ENCODE measurements at regions not wholly inside any gene's neighbourhood (a gene's known extent, or its start where the extent isn't known, plus 50 kb on each side); places are given as distances from the start of the nearest gene placed in this dataset.

DNA sequence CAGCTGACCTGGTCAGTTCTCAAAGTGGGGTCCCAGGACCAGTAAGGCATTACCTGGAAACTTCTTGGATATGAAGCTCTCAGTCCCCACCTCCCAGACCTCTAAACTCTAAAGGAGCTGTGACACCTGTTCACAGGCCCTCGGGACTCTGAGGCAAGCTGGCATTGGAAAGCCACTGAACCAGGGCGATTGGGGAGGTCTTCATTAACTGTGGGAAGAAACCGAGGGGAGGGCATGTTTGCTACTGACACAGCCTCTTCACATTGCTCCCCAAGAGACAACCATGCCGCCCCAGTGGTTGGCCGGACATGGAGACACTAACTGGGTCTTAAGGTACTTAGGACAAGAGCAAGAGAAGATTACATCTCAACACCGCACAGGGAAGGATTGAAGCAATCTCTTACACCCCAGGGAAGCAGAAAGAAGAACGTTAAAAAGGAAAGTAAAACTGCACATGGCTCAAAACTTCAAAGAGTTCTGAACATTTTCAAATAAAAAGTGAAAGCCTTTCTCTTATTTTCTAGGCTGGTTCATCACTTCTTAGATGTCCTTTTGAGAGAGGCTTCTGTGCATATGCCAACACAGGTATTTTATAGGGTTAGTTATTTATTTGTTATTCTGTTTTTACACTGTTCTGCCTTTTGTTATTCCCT lies 210.0 kb upstream of the CST7 start:
- no peak for DNase-seq (ENCODE audit: extremely low read depth, low read depth)
- TF ChIP-seq, protein P1, sequence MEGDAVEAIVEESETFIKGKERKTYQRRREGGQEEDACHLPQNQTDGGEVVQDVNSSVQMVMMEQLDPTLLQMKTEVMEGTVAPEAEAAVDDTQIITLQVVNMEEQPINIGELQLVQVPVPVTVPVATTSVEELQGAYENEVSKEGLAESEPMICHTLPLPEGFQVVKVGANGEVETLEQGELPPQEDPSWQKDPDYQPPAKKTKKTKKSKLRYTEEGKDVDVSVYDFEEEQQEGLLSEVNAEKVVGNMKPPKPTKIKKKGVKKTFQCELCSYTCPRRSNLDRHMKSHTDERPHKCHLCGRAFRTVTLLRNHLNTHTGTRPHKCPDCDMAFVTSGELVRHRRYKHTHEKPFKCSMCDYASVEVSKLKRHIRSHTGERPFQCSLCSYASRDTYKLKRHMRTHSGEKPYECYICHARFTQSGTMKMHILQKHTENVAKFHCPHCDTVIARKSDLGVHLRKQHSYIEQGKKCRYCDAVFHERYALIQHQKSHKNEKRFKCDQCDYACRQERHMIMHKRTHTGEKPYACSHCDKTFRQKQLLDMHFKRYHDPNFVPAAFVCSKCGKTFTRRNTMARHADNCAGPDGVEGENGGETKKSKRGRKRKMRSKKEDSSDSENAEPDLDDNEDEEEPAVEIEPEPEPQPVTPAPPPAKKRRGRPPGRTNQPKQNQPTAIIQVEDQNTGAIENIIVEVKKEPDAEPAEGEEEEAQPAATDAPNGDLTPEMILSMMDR (IDR thresholded peaks at IDR 0.05; ENCODE audit: low read depth, low read length): no peak

DNA sequence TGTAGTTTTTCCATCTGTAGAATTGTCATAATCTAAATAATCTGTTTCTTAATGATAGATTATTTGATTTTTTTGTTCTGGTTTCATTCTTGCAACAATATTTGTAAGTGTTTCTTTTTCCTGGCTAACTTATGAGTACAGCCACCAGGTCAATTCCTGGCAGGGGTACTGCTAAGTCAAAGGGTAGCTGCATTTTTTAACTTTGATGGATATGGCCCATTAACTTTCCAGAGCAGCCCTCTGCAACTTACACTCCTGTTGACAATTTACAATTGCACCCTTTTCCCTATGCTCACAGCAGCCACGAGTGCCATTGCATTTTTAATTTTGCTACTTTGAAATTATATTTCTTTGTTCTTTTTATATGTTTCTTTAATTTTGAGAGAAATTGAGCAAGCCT lies 209.3 kb upstream of the CST7 start:
- DNase-seq (ENCODE audit: extremely low read depth, low read depth): no peak
- TF ChIP-seq, protein P1 (IDR thresholded peaks at IDR 0.05; ENCODE audit: low read depth, low read length): no peak

DNA sequence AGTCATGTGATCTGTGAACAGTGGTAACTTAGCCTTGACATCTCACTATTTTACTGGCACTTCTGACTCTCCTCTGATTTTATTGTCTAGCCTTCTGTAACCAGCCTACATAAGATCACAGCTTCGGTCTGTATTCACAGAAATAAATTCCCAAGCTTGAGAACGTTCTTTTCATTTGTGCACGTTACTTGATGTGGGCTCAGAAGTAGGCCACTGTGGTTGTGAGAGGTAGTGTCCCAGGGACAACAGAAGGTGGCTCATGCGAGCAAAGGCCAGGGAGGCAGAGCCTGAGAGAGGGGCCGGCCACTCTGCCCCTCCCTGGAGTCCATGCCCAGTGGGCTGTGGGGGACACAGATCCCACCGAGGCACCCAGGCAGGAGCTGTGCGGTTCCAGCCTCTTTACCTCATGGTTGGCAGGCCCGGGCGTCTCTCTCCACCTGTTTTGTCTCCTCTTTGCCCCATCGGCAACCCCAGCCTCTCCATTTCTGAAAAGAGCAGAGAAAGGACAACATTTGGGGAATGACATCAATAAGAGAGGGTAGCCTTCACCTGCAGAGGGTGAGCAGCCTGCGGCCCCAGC lies 207.5 kb upstream of the CST7 start:
- TF ChIP-seq, protein P1 (IDR thresholded peaks at IDR 0.05; ENCODE audit: low read depth, low read length): no peak
- DNase-seq (ENCODE audit: extremely low read depth, low read depth): no peak

DNA sequence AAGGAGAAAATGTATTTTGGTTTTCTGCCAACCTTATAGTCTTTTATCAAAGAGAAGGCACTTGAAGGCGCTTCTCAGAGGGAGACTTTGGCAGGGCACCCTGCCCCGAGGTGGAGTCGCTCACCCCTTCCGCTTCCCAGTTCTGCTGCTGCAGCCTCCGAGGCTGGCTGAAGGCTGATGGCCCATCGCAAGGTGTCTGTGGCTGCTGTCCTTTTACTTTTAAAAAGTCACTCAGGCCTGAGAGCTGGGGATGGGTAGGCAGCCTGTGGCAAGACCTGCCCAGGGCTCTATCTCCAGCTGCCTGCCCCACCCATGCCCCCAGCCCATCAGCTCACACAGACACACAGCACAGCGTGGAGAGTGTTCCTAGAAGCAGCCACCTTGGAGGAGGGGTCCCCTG lies 206.6 kb upstream of the CST7 start:
- TF ChIP-seq, protein P1 (IDR thresholded peaks at IDR 0.05; ENCODE audit: low read depth, low read length): no peak
- DNase-seq (ENCODE audit: extremely low read depth, low read depth): no peak

DNA sequence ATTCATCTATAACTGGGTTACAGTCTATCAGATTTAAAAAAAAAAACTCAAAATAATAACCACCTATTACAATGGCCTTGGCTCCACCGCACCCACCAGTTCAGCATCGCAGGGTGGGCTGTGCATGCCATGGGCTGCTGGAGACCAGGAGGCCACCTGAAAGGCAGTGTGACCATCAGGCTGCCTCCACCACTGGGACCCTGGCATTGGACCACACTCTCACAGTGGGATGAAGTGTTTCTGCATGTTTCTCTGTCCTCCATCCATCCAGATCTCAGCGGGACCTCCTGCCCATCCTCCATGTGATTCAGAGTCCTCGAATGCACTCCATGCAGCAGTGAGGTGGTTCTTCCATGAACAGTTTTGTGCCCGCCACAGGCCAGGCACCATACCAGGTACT lies 206.1 kb upstream of the CST7 start:
- no peak for DNase-seq (ENCODE audit: extremely low read depth, low read depth)
- TF ChIP-seq, protein P1 (IDR thresholded peaks at IDR 0.05; ENCODE audit: low read depth, low read length): no peak

DNA sequence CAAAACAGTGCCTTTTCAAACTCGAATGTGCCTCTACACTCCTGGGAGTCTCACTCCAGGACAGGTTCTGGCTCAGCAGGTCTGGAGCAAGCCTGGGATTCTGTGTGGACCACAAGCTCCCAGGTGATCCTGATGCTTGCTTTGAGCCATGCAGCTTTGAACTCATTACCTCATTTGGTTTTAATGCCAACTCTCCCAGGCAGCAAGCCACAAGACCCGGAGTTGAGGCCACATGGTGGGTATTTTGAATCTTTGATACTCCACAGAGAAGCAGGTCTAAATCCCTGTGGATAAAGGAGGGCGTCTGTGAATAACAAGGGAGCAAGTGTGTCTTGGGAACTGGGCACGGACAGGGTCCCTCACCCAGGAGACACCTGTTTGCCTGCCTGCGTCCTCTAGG lies 205.4 kb upstream of the CST7 start:
- DNase-seq (ENCODE audit: extremely low read depth, low read depth): no peak
- TF ChIP-seq, protein P1 (IDR thresholded peaks at IDR 0.05; ENCODE audit: low read depth, low read length): no peak

DNA sequence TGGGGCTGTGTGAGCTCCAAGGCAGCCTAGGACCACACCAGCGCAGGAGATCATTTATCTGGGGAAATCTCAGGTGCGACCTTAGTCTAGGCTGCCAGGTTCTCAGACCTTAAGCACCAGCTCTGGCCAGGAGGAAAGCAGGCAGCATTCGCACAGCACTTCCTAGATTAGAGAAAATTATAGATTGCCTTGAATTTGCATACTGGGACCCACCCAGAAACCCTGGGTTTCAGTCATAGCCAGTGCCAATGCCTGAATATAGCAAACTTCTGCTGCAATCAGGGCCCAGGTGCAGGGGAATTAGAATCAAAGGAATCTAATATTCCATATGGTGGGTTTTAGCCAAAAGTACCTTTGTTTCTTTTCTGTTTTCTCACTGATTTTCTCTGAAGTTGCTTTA lies 204.3 kb upstream of the CST7 start:
- DNase-seq (ENCODE audit: extremely low read depth, low read depth): no peak
- TF ChIP-seq, protein P1 (IDR thresholded peaks at IDR 0.05; ENCODE audit: low read depth, low read length): no peak

Measured in AG09319 (cell line).